ENCODE measurements at regions not wholly inside any gene's neighbourhood (a gene's known extent, or its start where the extent isn't known, plus 50 kb on each side); places are given as distances from the start of the nearest gene placed in this dataset.

DNA sequence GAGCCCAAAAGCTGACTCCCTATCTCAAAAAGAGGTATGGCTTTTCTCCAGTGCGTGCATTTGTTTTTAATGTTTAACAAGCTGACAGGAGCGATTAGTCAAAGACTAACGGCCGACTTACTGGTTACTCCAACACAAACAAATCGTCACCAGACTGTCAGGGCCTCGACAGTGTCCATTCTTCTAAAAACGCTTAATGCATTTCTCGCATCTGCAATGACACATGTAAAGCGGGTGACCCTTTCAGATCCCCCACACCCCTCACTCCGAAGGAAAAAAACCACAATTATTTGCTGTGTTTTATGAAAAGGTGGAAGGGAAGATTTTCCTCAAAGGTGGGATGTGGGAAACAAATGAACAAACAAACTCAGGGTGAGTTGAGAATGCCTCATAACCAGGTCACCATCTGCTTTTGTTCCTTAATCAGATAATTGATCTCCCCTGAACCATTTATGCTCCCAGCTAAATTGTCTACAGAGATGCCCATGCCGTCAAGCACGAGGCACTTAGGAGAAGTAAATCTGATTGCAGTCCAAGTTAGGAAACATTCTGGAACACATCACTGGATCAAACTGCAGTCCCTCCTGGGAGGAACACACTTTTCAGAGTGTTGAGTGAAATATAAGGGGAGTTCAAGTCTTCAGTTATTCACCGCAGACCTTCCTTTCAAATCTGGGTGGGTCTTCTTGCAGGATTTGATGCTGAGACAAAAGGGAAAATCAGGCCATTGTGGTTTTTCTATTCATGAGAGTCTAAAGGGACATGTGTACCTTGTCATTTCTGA, 340.8 kb downstream of the CMPK2 start:
- H3K4me3 ChIP-seq = no peak overlapping the region
- H3K4me1 ChIP-seq = no peaks in the 10 kb centered on the region
- no peaks in the 10 kb centered on the region for H3K9me3 ChIP-seq
- no peaks in the 10 kb centered on the region for H3K27me3 ChIP-seq
- H3K27ac ChIP-seq = no peak overlapping the region
- DNase-seq (ENCODE audit: low spot score in 2 of 2) = no peak
- no peaks in the 10 kb centered on the region for H3K36me3 ChIP-seq
- intact Hi-C loops (cut with DNase I) = no loop called here
- TF ChIP-seq, protein P1, sequence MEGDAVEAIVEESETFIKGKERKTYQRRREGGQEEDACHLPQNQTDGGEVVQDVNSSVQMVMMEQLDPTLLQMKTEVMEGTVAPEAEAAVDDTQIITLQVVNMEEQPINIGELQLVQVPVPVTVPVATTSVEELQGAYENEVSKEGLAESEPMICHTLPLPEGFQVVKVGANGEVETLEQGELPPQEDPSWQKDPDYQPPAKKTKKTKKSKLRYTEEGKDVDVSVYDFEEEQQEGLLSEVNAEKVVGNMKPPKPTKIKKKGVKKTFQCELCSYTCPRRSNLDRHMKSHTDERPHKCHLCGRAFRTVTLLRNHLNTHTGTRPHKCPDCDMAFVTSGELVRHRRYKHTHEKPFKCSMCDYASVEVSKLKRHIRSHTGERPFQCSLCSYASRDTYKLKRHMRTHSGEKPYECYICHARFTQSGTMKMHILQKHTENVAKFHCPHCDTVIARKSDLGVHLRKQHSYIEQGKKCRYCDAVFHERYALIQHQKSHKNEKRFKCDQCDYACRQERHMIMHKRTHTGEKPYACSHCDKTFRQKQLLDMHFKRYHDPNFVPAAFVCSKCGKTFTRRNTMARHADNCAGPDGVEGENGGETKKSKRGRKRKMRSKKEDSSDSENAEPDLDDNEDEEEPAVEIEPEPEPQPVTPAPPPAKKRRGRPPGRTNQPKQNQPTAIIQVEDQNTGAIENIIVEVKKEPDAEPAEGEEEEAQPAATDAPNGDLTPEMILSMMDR (IDR thresholded peaks at IDR 0.05) = no peak

DNA sequence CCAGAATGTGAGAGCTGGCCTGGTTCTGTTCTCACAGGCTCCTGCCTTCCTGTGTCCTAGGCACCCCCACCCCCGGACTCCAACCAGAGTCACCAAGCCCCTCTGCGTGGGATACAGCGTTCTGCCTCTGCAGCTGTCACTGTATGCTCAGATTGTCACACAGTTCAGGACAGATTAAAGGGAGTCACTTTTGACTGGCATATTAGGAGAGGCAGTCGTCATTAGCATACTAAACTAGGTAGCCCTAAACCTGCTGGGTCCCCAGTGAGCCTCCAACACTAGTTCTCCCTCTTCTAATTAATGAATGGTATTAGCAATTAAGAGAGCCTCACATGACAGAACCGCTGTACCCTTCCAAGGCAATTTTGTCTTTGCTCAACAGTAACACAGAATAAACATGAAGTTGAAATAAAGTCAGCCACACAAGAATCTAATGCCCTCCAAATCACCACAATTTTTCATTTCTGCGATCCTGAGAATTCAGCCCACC, 340.2 kb downstream of the CMPK2 start:
- TF ChIP-seq, protein P1 (IDR thresholded peaks at IDR 0.05) = no peak
- Histone ChIP-seq H3K27me3 (no peaks in the 10 kb centered on the region), H3K36me3 (no peaks in the 10 kb centered on the region), H3K27ac (no peak overlapping the region), H3K4me1 (no peaks in the 10 kb centered on the region), H3K4me3 (no peak overlapping the region), H3K9me3 (no peaks in the 10 kb centered on the region)
- intact Hi-C loops (cut with DNase I) = no loop called here
- no peak for DNase-seq (ENCODE audit: low spot score in 2 of 2)

DNA sequence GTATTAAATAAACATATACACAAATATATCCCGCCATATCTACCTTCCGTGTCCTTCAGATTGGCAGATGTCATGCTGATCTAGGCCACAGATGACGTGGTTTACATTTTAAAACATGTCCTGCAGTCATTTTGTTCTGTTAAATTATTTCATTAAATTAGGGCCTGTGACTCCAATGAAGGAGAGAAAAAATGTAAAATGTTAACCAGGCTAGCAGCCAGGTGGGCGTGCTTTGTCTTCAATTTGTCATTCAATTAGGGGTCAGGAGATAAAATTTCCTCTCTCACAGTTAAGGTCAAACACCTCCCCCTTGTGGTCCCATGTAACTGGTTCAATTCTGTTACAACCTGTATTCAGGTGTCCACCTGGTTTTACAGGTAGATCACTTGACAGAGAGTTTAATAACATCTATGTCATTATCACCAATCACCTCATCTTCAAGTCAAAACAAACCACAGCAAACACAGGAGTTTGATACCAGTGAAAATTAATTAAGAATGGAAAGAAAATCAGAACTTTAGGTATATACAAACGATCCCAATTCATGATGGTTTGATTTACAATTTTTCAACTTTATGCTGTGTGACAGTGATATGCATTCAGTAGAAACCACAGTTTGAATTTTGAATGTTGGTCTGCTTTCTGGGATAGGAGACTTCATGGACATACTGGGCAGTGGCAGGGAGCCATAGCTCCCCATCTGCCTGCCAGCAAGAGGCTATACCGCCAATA, 339.4 kb downstream of the CMPK2 start:
- intact Hi-C loops (cut with DNase I) = no loop called here
- H3K27me3 ChIP-seq = no peaks in the 10 kb centered on the region
- no peaks in the 10 kb centered on the region for H3K4me1 ChIP-seq
- H3K4me3 ChIP-seq = no peak overlapping the region
- no peaks in the 10 kb centered on the region for H3K36me3 ChIP-seq
- H3K27ac ChIP-seq = no peak overlapping the region
- TF ChIP-seq, protein P1 (IDR thresholded peaks at IDR 0.05) = no peak
- no peak for DNase-seq (ENCODE audit: low spot score in 2 of 2)
- no peaks in the 10 kb centered on the region for H3K9me3 ChIP-seq

DNA sequence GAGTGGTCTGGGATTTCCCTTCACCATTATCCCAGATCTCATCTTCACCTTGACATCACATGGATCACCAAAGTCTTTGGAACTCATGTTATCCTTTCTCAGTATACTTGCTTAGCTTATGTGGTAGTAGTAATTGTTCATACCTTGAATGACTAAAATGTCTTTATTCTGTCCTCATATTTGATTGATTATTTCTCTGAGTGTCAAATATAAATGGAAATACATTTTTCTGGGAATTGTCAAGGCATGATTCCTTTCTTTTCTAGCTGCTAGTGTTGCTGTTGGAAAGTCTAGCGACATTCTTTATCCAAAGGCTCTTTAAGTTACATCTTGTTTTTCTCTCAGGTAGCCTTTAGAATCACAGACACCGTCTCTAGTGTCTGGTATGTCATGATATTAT, 334.4 kb downstream of the CMPK2 start:
- H3K36me3 ChIP-seq = no peaks in the 10 kb centered on the region
- no peaks in the 10 kb centered on the region for H3K9me3 ChIP-seq
- H3K27ac ChIP-seq = no peak overlapping the region
- TF ChIP-seq, protein P1 (IDR thresholded peaks at IDR 0.05) = no peak
- intact Hi-C loops (cut with DNase I) = no loop called here
- no peaks in the 10 kb centered on the region for H3K4me1 ChIP-seq
- no peak overlapping the region for H3K4me3 ChIP-seq
- no peak for DNase-seq (ENCODE audit: low spot score in 2 of 2)
- no peaks in the 10 kb centered on the region for H3K27me3 ChIP-seq

DNA sequence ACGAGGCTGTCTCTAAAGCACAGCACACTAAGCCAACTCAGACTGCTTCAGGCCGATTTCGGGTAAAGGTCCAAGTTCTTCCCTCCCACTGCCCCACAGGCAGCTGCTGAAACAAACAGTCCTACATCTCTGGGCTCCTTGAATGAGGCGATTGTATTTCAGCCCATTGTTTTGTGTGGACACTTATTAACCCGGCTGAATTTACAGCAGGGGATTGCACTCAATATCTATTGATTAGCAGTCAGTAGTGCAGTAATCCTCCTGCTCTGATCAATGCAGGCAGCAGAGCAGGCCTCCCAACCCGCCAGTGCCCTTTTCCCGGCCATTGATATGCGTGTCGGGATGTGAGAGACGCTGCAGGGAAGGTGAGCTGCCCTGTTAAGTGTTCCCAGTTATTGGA, 330.1 kb downstream of the CMPK2 start:
- DNase-seq (ENCODE audit: low spot score in 2 of 2) = no peak
- H3K9me3 ChIP-seq = no peaks in the 10 kb centered on the region
- no peaks in the 10 kb centered on the region for H3K36me3 ChIP-seq
- no peaks in the 10 kb centered on the region for H3K27me3 ChIP-seq
- no peaks in the 10 kb centered on the region for H3K4me1 ChIP-seq
- no peak overlapping the region for H3K27ac ChIP-seq
- H3K4me3 ChIP-seq = no peak overlapping the region
- TF ChIP-seq, protein P1 (IDR thresholded peaks at IDR 0.05) = no peak
- intact Hi-C loops (cut with DNase I) = no loop called here
